ENCODE measurements at regions not wholly inside any gene's neighbourhood (a gene's known extent, or its start where the extent isn't known, plus 50 kb on each side); places are given as distances from the start of the nearest gene placed in this dataset.
"Not testable (repeated sequence)": the region's sequence is repeated elsewhere in the genome, so short reads cannot be mapped to it uniquely, and the experiment has no call there.

DNA sequence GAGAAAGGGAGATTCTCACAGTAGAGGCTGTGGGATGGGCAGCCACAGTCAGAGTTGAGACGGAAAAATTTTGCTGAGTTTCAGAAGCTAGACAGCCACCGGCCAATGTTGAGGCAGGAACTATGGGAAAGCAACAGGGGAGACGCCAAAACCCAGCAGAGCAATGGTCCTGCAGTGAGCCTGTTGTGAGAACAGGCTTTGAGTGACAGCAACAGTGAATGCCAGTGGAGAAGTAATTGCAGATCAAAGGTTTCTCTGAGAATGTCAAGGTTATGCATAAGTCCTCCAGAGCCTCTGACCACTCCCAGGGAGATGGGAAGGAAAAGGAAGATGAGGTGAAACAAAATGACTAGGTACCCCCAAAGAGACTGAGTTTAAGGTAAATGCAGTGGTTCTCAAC, 54.2 kb upstream of the DAAM1 start:
- no peak for DNase-seq (ENCODE audit: low read depth)
- TF ChIP-seq, protein P1, sequence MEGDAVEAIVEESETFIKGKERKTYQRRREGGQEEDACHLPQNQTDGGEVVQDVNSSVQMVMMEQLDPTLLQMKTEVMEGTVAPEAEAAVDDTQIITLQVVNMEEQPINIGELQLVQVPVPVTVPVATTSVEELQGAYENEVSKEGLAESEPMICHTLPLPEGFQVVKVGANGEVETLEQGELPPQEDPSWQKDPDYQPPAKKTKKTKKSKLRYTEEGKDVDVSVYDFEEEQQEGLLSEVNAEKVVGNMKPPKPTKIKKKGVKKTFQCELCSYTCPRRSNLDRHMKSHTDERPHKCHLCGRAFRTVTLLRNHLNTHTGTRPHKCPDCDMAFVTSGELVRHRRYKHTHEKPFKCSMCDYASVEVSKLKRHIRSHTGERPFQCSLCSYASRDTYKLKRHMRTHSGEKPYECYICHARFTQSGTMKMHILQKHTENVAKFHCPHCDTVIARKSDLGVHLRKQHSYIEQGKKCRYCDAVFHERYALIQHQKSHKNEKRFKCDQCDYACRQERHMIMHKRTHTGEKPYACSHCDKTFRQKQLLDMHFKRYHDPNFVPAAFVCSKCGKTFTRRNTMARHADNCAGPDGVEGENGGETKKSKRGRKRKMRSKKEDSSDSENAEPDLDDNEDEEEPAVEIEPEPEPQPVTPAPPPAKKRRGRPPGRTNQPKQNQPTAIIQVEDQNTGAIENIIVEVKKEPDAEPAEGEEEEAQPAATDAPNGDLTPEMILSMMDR (conservative IDR thresholded peaks at IDR 0.05; ENCODE audit: low read depth, low read length): no peak
- H3K4me3 ChIP-seq (ENCODE audit: low read length): no peak overlapping the region

DNA sequence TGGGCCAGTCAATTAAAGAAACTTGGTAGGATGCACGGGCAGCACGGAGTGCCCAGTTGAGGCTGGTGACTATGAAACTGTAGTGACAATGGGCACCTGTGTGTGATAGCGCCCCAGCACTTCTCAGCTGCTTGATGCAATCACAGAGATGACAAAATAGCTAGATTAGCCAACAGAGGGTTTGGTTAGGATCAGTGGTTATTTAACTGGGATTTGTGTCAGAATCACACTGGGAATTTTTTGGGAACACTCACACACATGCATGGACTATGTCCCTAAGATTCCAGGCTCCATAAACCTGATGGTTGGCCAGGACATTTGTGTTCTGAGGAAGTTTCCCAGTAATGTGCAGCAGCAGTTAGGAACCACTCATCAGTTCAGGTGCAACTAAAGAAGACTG, 51.2 kb upstream of the DAAM1 start:
- TF ChIP-seq, protein P1 (conservative IDR thresholded peaks at IDR 0.05; ENCODE audit: low read depth, low read length): no peak
- no peak for DNase-seq (ENCODE audit: low read depth)
- H3K4me3 ChIP-seq (ENCODE audit: low read length): no peak overlapping the region

DNA sequence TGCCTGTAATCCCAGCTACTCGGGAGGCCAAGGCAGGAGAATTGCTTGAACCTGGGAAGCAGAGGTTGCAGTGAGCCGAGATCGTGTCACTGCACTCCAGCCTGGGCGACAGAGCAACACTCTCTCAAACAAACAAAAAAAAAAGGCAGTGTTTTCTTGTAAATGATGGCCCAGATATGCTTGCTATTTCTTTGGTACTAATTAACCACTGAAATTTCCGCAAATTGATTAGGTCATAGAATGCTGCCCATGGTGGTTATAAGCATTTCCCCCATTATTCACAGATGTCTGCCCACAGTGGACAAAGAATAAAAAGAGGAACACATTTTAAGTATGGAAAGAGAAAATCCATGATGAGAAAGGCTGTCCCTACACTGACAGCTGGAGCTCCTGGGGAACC, 49.9 kb upstream of the DAAM1 start:
- not testable (repeated sequence) for DNase-seq (ENCODE audit: low read depth); H3K4me3 ChIP-seq (ENCODE audit: low read length)

Measured in retinal pigment epithelial cell (primary cell).